SK-N-SH treated with all-trans-retinoic acid at 6 μM for 48 hours (cell line): ENCODE measurements at regions not wholly inside any gene's neighbourhood (a gene's known extent, or its start where the extent isn't known, plus 50 kb on each side); places are given as distances from the start of the nearest gene placed in this dataset.

Experiments used
- ATAC-seq: fragments of 200-7000 bp; cut with Tn5 transposase; 3 replicates; pipeline ENCODE4 v1.9.1; 2020; ENCODE audit warnings: mild to moderate bottlenecking, moderate library complexity
- ARNTL ChIP-seq: fragments of 450-650 bp; formaldehyde crosslinking; IDR thresholded peaks from 2 replicates; pipeline ENCODE4 v1.5.0; 2020; ENCODE audit warnings: low read depth, mild to moderate bottlenecking, moderate library complexity, borderline replicate concordance
- BACH2 ChIP-seq: fragments of 250-450 bp; sonication (Bioruptor Pico); IDR thresholded peaks from 2 replicates; pipeline ENCODE4 v1.9.0; 2021; ENCODE audit warnings: mild to moderate bottlenecking, borderline replicate concordance
- CSDC2 ChIP-seq: fragments of 250-450 bp; sonication (Bioruptor Pico); IDR thresholded peaks from 2 replicates; pipeline ENCODE4 v1.5.0; 2020; ENCODE audit warnings: mild to moderate bottlenecking, moderate library complexity
- ESRRG ChIP-seq: fragments of 250-450 bp; sonication (Bioruptor Pico); IDR thresholded peaks from 2 replicates; pipeline ENCODE4 v1.6.1; 2021; ENCODE audit warnings: mild to moderate bottlenecking
- GLIS3 ChIP-seq: fragments of 250-450 bp; sonication (Bioruptor Pico); IDR thresholded peaks from 2 replicates; pipeline ENCODE4 v1.5.0; 2020; ENCODE audit warnings: mild to moderate bottlenecking, moderate library complexity
- ISL1 ChIP-seq: fragments of 250-450 bp; sonication (Bioruptor Pico); IDR thresholded peaks from 2 replicates; pipeline ENCODE4 v2.1.2; 2022; ENCODE audit warnings: mild to moderate bottlenecking, moderate library complexity
- OSR1 ChIP-seq: fragments of 250-450 bp; sonication (Bioruptor Pico); IDR thresholded peaks from 2 replicates; pipeline ENCODE4 v1.8.0; 2022; ENCODE audit warnings: moderate library complexity, mild to moderate bottlenecking, inconsistent platforms
- PPARA ChIP-seq: fragments of 250-450 bp; sonication (Bioruptor Pico); IDR thresholded peaks from 2 replicates; pipeline ENCODE4 v1.5.0; 2020; ENCODE audit warnings: mild to moderate bottlenecking, borderline replicate concordance
- RARB ChIP-seq: fragments of 250-450 bp; sonication (Bioruptor Pico); IDR thresholded peaks from 2 replicates; pipeline ENCODE4 v1.8.0; 2021; ENCODE audit warnings: mild to moderate bottlenecking, moderate library complexity
- SNAI2 ChIP-seq: fragments of 250-450 bp; sonication (Bioruptor Pico); IDR thresholded peaks from 2 replicates; pipeline ENCODE4 v1.5.0; 2020; ENCODE audit warnings: mild to moderate bottlenecking, moderate library complexity
- TCF4 ChIP-seq: fragments of 250-450 bp; sonication (Bioruptor Pico); IDR thresholded peaks from 2 replicates; pipeline ENCODE4 v1.8.0; 2021; ENCODE audit warnings: mild to moderate bottlenecking, moderate library complexity, borderline replicate concordance
- TOX ChIP-seq: fragments of 250-450 bp; sonication (Bioruptor Pico); IDR thresholded peaks from 2 replicates; pipeline ENCODE4 v1.8.0; 2021; ENCODE audit warnings: mild to moderate bottlenecking, moderate library complexity, borderline replicate concordance
- ZC3H10 ChIP-seq: fragments of 250-450 bp; sonication (Bioruptor Pico); IDR thresholded peaks from 2 replicates; pipeline ENCODE4 v1.5.1; 2021; ENCODE audit warnings: mild to moderate bottlenecking, moderate library complexity
- ZFP3 ChIP-seq: fragments of 250-450 bp; sonication (Bioruptor Pico); IDR thresholded peaks from 2 replicates; pipeline ENCODE4 v1.5.0; 2020; ENCODE audit warnings: mild to moderate bottlenecking, moderate library complexity
- ZNF565 ChIP-seq: fragments of 450-650 bp; formaldehyde crosslinking; conservative IDR thresholded peaks from 2 replicates; pipeline ENCODE4 v1.5.0; 2020; ENCODE audit warnings: low read depth, mild to moderate bottlenecking, moderate library complexity
- ZNF70 ChIP-seq: fragments of 450-650 bp; formaldehyde crosslinking; IDR thresholded peaks from 2 replicates; pipeline ENCODE4 v1.5.0; 2020; ENCODE audit warnings: mild to moderate bottlenecking, moderate library complexity
- ZNF8 ChIP-seq: fragments of 450-650 bp; formaldehyde crosslinking; IDR thresholded peaks from 2 replicates; pipeline ENCODE4 v1.5.0; 2020; ENCODE audit warnings: mild to moderate bottlenecking, moderate library complexity
- TF ChIP-seq, protein P1 (sequence below): fragments of 250-450 bp; sonication (Bioruptor Pico); IDR thresholded peaks from 2 replicates; pipeline ENCODE4 v1.8.0; 2021; ENCODE audit warnings: low read depth, mild to moderate bottlenecking, moderate library complexity, borderline replicate concordance
- TF ChIP-seq, protein P2 (sequence below): fragments of 250-450 bp; sonication (Bioruptor Pico); IDR thresholded peaks from 2 replicates; pipeline ENCODE4 v1.5.1; 2020; ENCODE audit warnings: low read depth, mild to moderate bottlenecking, moderate library complexity
- TF ChIP-seq, protein P3 (sequence below): fragments of 250-450 bp; sonication (Bioruptor Pico); IDR thresholded peaks from 2 replicates; pipeline ENCODE4 v1.8.0; 2020; ENCODE audit warnings: mild to moderate bottlenecking, moderate library complexity, borderline replicate concordance
- TF ChIP-seq, protein P4 (sequence below): fragments of 250-450 bp; sonication (Bioruptor Pico); IDR thresholded peaks from 2 replicates; pipeline ENCODE4 v1.5.0; 2020; ENCODE audit warnings: mild to moderate bottlenecking, moderate library complexity

DNA sequence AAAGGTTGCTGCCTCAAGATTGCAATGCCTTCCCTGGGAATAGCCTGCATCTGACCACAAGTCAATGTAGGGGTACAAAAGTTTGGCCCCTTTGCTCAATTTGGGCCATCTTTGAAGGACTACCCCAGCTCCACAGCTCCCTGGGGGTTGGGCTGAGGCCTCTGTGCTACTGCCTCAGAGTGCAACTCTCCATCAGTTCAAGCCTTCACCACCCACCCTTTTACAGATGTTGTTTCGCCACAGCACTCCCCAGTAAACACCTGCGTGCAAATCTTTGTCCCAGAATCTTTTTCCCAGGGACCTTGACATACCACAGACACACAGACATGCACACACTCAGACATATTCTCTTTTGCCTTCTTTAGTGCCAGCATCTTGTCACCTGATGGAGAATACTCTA, 66.0 kb upstream of the ANKRD1 start:
- ATAC-seq = no peak
- TF ChIP-seq ZNF70 (CRISPR knock-in tag) (no peak), ZC3H10 (no peak), PPARA (CRISPR knock-in tag) (no peak), BACH2 (CRISPR knock-in tag) (no peak), TOX (no peak), OSR1 (CRISPR knock-in tag) (no peak), ISL1 (CRISPR knock-in tag) (no peak)
- TF ChIP-seq, protein P1, sequence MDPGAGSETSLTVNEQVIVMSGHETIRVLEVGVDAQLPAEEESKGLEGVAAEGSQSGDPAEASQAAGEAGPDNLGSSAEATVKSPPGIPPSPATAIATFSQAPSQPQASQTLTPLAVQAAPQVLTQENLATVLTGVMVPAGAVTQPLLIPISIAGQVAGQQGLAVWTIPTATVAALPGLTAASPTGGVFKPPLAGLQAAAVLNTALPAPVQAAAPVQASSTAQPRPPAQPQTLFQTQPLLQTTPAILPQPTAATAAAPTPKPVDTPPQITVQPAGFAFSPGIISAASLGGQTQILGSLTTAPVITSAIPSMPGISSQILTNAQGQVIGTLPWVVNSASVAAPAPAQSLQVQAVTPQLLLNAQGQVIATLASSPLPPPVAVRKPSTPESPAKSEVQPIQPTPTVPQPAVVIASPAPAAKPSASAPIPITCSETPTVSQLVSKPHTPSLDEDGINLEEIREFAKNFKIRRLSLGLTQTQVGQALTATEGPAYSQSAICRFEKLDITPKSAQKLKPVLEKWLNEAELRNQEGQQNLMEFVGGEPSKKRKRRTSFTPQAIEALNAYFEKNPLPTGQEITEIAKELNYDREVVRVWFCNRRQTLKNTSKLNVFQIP (CRISPR knock-in tag) = no peak

DNA sequence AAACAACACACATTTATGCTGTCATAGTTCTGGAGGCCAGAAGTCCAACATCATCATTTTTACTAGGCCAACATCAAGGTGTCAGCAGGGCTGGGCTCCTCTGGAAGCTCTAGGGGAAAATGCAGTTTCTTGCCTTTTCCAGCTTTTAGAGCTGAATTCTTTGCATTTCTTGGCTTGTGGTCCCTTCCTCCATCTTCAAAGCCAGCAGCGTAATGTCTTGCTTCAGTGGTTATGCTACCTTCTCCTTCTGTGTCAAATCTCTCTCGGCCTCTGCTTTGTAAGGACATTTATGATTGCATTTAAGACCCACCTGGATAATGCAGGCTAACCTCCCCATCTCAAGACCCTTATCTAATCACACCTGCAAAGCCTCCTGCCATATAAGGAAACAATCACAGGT, 66.5 kb upstream of the ANKRD1 start:
- no peak for ATAC-seq
- TF ChIP-seq ZNF8 (CRISPR knock-in tag) (no peak), PPARA (CRISPR knock-in tag) (no peak), ZNF70 (CRISPR knock-in tag) (no peak), BACH2 (CRISPR knock-in tag) (no peak), ISL1 (CRISPR knock-in tag) (no peak)

DNA sequence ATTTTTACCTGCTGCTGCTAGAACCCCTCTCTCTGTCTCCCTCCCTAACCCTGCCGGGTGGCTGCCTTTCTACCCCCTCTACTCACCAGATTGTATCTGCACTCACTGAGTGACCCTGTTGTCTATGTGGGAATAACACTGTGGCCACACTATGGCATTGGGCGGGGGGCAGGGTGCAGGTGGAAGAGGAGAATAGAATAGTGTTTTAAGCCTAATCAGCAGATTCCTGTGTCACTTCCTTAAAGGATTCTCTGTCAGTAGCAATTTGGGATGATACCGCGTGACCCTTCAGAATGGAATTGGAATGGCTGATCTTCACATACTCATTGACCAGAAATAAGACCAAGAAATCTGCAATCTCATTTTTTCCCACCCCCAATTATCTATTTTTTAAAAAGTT, 67.1 kb upstream of the ANKRD1 start:
- ATAC-seq = no peak
- TF ChIP-seq GLIS3 (CRISPR knock-in tag) (no peak), PPARA (CRISPR knock-in tag) (no peak), ZNF8 (CRISPR knock-in tag) (no peak), TOX (no peak), BACH2 (CRISPR knock-in tag) (no peak), ESRRG (CRISPR knock-in tag) (no peak), TCF4 (CRISPR knock-in tag) (no peak), ZNF565 (CRISPR knock-in tag) (no peak), RARB (no peak), SNAI2 (CRISPR knock-in tag) (no peak), OSR1 (CRISPR knock-in tag) (no peak), ZNF70 (CRISPR knock-in tag) (no peak), ARNTL (no peak), ISL1 (CRISPR knock-in tag) (no peak), CSDC2 (CRISPR knock-in tag) (no peak)
- TF ChIP-seq, protein P2, sequence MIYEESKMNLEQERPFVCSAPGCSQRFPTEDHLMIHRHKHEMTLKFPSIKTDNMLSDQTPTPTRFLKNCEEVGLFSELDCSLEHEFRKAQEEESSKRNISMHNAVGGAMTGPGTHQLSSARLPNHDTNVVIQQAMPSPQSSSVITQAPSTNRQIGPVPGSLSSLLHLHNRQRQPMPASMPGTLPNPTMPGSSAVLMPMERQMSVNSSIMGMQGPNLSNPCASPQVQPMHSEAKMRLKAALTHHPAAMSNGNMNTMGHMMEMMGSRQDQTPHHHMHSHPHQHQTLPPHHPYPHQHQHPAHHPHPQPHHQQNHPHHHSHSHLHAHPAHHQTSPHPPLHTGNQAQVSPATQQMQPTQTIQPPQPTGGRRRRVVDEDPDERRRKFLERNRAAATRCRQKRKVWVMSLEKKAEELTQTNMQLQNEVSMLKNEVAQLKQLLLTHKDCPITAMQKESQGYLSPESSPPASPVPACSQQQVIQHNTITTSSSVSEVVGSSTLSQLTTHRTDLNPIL = no peak
- TF ChIP-seq, protein P3, sequence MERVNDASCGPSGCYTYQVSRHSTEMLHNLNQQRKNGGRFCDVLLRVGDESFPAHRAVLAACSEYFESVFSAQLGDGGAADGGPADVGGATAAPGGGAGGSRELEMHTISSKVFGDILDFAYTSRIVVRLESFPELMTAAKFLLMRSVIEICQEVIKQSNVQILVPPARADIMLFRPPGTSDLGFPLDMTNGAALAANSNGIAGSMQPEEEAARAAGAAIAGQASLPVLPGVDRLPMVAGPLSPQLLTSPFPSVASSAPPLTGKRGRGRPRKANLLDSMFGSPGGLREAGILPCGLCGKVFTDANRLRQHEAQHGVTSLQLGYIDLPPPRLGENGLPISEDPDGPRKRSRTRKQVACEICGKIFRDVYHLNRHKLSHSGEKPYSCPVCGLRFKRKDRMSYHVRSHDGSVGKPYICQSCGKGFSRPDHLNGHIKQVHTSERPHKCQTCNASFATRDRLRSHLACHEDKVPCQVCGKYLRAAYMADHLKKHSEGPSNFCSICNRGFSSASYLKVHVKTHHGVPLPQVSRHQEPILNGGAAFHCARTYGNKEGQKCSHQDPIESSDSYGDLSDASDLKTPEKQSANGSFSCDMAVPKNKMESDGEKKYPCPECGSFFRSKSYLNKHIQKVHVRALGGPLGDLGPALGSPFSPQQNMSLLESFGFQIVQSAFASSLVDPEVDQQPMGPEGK (CRISPR knock-in tag) = no peak

DNA sequence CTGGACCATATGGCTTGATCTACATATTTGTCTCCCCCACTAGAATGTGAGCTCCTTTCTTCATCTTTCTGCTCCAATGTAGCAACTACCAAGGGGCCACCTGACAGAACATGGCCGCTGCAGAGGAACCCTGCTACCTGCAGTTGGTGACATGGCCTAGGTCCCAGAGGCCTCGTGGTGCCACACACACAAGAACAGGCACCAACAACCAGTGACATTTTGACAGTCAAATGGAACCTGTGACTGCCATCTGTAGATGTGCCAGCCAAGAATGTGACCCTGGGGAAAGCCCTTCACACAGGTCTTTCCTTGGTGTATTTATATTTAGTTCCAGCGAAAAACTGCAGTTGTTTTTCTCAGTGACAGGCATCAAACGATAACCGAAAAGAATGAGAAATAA, 67.9 kb upstream of the ANKRD1 start:
- ATAC-seq = no peak
- no peak for TF ChIP-seq CSDC2 (CRISPR knock-in tag)
- TF ChIP-seq ZNF70 (CRISPR knock-in tag) = no peak
- no peak for TF ChIP-seq ZC3H10
- no peak for TF ChIP-seq ZFP3 (CRISPR knock-in tag)

DNA sequence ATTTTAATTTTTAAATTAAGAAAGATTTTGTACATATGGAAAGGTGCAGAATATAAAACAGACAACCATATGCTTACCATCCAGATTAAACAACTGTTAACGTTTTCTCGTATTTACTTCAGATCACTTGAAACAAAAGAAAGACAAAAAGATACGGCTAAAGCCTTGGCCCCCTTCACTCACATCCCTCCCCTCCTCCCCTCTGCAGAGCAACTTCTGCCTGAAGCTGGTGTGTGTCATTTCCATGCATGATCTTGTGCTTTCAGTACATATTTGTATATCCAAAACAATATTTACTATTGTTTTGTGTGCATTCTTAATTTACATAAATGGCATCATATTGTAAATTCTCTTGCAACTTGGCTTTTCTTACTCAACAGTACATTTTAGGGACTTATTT, 68.5 kb upstream of the ANKRD1 start:
- no peak for ATAC-seq
- no peak for TF ChIP-seq CSDC2 (CRISPR knock-in tag)
- TF ChIP-seq SNAI2 (CRISPR knock-in tag) = no peak
- TF ChIP-seq TCF4 (CRISPR knock-in tag) = no peak
- TF ChIP-seq ZC3H10 = no peak
- no peak for TF ChIP-seq ZNF8 (CRISPR knock-in tag)
- TF ChIP-seq, protein P4, sequence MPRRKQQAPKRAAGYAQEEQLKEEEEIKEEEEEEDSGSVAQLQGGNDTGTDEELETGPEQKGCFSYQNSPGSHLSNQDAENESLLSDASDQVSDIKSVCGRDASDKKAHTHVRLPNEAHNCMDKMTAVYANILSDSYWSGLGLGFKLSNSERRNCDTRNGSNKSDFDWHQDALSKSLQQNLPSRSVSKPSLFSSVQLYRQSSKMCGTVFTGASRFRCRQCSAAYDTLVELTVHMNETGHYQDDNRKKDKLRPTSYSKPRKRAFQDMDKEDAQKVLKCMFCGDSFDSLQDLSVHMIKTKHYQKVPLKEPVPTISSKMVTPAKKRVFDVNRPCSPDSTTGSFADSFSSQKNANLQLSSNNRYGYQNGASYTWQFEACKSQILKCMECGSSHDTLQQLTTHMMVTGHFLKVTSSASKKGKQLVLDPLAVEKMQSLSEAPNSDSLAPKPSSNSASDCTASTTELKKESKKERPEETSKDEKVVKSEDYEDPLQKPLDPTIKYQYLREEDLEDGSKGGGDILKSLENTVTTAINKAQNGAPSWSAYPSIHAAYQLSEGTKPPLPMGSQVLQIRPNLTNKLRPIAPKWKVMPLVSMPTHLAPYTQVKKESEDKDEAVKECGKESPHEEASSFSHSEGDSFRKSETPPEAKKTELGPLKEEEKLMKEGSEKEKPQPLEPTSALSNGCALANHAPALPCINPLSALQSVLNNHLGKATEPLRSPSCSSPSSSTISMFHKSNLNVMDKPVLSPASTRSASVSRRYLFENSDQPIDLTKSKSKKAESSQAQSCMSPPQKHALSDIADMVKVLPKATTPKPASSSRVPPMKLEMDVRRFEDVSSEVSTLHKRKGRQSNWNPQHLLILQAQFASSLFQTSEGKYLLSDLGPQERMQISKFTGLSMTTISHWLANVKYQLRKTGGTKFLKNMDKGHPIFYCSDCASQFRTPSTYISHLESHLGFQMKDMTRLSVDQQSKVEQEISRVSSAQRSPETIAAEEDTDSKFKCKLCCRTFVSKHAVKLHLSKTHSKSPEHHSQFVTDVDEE = no peak
- no peak for TF ChIP-seq PPARA (CRISPR knock-in tag)
- TF ChIP-seq OSR1 (CRISPR knock-in tag) = no peak
- TF ChIP-seq ISL1 (CRISPR knock-in tag) = no peak
